SJSA1 (cell line): ENCODE measurements at regions not wholly inside any gene's neighbourhood (a gene's known extent, or its start where the extent isn't known, plus 50 kb on each side); places are given as distances from the start of the nearest gene placed in this dataset.

ENCODE experiments used
- DNase-seq, 2 experiments: peaks; one replicate each; pipeline ENCODE4 v3.0.0-alpha.2; 2015 to 2020; ENCODE audit warnings: low spot score in 2 of 2, low read depth in 1 of 2
- H3K27ac ChIP-seq: fragments of 250-450 bp; sonication (Bioruptor Pico); 2 replicates; pipeline ENCODE4 v1.5.1; 2020; ENCODE audit warnings: mild to moderate bottlenecking, moderate library complexity
- H3K27me3 ChIP-seq: fragments of 250-450 bp; sonication (Bioruptor Pico); replicated peaks from 2 replicates; pipeline ENCODE4 v1.5.1; 2020; ENCODE audit warnings: mild to moderate bottlenecking, moderate library complexity
- H3K36me3 ChIP-seq: fragments of 250-450 bp; sonication (Bioruptor Pico); 2 replicates; pipeline ENCODE4 v1.5.1; 2020; ENCODE audit warnings: mild to moderate bottlenecking
- H3K4me1 ChIP-seq: fragments of 250-450 bp; sonication (Bioruptor Pico); replicated peaks from 2 replicates; pipeline ENCODE4 v1.6.1; 2021; ENCODE audit warnings: mild to moderate bottlenecking
- H3K4me3 ChIP-seq: fragments of 250-450 bp; sonication (Bioruptor Pico); 2 replicates; pipeline ENCODE4 v1.5.1; 2020; ENCODE audit warnings: mild to moderate bottlenecking
- H3K9me3 ChIP-seq: fragments of 250-450 bp; sonication (Bioruptor Pico); replicated peaks from 2 replicates; pipeline ENCODE4 v1.5.1; 2020; ENCODE audit warnings: mild to moderate bottlenecking

GRCh38 chr14:76943072-76943471 lies 85.4 kb downstream of the IRF2BPL start:
- no peak for DNase-seq
- Histone ChIP-seq H3K9me3 (no peaks in the 10 kb centered on the region), H3K36me3 (no peaks in the 10 kb centered on the region), H3K27me3 (no peaks in the 10 kb centered on the region), H3K27ac (no peak overlapping the region), H3K4me3 (no peak overlapping the region), H3K4me1 (peaks cover 25% of the 10 kb centered on the region)

GRCh38 chr14:76941946-76942805 lies 86.3 kb downstream of the IRF2BPL start:
- Histone ChIP-seq H3K27ac (no peak overlapping the region), H3K4me1 (peaks cover 26% of the 10 kb centered on the region), H3K9me3 (no peaks in the 10 kb centered on the region), H3K36me3 (no peaks in the 10 kb centered on the region), H3K27me3 (no peaks in the 10 kb centered on the region), H3K4me3 (no peak overlapping the region)
- no peak for DNase-seq

GRCh38 chr14:76941544-76941943 lies 87.0 kb downstream of the IRF2BPL start:
- no peak for DNase-seq
- Histone ChIP-seq H3K4me3 (no peak overlapping the region), H3K36me3 (no peaks in the 10 kb centered on the region), H3K27me3 (no peaks in the 10 kb centered on the region), H3K4me1 (peaks cover 23% of the 10 kb centered on the region), H3K27ac (no peak overlapping the region), H3K9me3 (no peaks in the 10 kb centered on the region)

GRCh38 chr14:76940021-76940760 lies 88.3 kb downstream of the IRF2BPL start:
- H3K4me3 ChIP-seq: no peak overlapping the region
- no peak for DNase-seq
- H3K36me3 ChIP-seq: no peaks in the 10 kb centered on the region
- no peaks in the 10 kb centered on the region for H3K9me3 ChIP-seq
- H3K4me1 ChIP-seq: peaks cover 19% of the 10 kb centered on the region
- no peaks in the 10 kb centered on the region for H3K27me3 ChIP-seq
- no peak overlapping the region for H3K27ac ChIP-seq

- H3K9me3 ChIP-seq: no peaks in the 10 kb centered on the region
- no peak for DNase-seq
- no peak overlapping the region for H3K4me3 ChIP-seq
- peaks cover 19% of the 10 kb centered on the region for H3K4me1 ChIP-seq
- H3K36me3 ChIP-seq: no peaks in the 10 kb centered on the region
- no peak overlapping the region for H3K27ac ChIP-seq
- H3K27me3 ChIP-seq: no peaks in the 10 kb centered on the region
These were observed 89.3 kb downstream of the IRF2BPL start for GRCh38 chr14:76939015-76939742.

- Histone ChIP-seq H3K27ac (no peak overlapping the region), H3K4me1 (peaks cover 19% of the 10 kb centered on the region), H3K9me3 (no peaks in the 10 kb centered on the region), H3K4me3 (no peak overlapping the region), H3K36me3 (no peaks in the 10 kb centered on the region), H3K27me3 (no peaks in the 10 kb centered on the region)
- DNase-seq: no peak
These were observed 90.4 kb downstream of the IRF2BPL start for GRCh38 chr14:76938092-76938500.

GRCh38 chr14:76937181-76938091 lies 91.1 kb downstream of the IRF2BPL start:
- Histone ChIP-seq H3K36me3 (no peaks in the 10 kb centered on the region), H3K27ac (no peak overlapping the region), H3K9me3 (no peaks in the 10 kb centered on the region), H3K4me3 (no peak overlapping the region), H3K27me3 (no peaks in the 10 kb centered on the region), H3K4me1 (peaks cover 19% of the 10 kb centered on the region)
- no peak for DNase-seq

- Histone ChIP-seq H3K9me3 (no peaks in the 10 kb centered on the region), H3K36me3 (no peaks in the 10 kb centered on the region), H3K4me3 (no peak overlapping the region), H3K27me3 (no peaks in the 10 kb centered on the region), H3K4me1 (peaks cover 19% of the 10 kb centered on the region), H3K27ac (no peak overlapping the region)
- DNase-seq: no peak
These were observed 92.0 kb downstream of the IRF2BPL start for GRCh38 chr14:76936483-76936882.

GRCh38 chr14:76933515-76933914 lies 95.0 kb downstream of the IRF2BPL start:
- no peak for DNase-seq
- Histone ChIP-seq H3K4me3 (no peak overlapping the region), H3K27me3 (no peaks in the 10 kb centered on the region), H3K36me3 (no peaks in the 10 kb centered on the region), H3K9me3 (no peaks in the 10 kb centered on the region), H3K27ac (no peak overlapping the region), H3K4me1 (peaks cover 23% of the 10 kb centered on the region)

- H3K4me1 ChIP-seq: peaks cover 16% of the 10 kb centered on the region
- DNase-seq: no peak
- H3K36me3 ChIP-seq: no peaks in the 10 kb centered on the region
- H3K9me3 ChIP-seq: no peaks in the 10 kb centered on the region
- no peak overlapping the region for H3K27ac ChIP-seq
- H3K4me3 ChIP-seq: no peak overlapping the region
- H3K27me3 ChIP-seq: no peaks in the 10 kb centered on the region
These were observed 96.7 kb downstream of the IRF2BPL start for GRCh38 chr14:76931631-76932402.

- Histone ChIP-seq H3K4me1 (peaks cover 17% of the 10 kb centered on the region), H3K4me3 (no peak overlapping the region), H3K27me3 (no peaks in the 10 kb centered on the region), H3K36me3 (no peaks in the 10 kb centered on the region), H3K9me3 (no peaks in the 10 kb centered on the region), H3K27ac (no peak overlapping the region)
- no peak for DNase-seq
These were observed 98.0 kb downstream of the IRF2BPL start for GRCh38 chr14:76930549-76930948.

- no peaks in the 10 kb centered on the region for H3K36me3 ChIP-seq
- no peaks in the 10 kb centered on the region for H3K27me3 ChIP-seq
- no peak overlapping the region for H3K4me3 ChIP-seq
- H3K4me1 ChIP-seq: peaks cover 17% of the 10 kb centered on the region
- no peak for DNase-seq
- H3K9me3 ChIP-seq: no peaks in the 10 kb centered on the region
- no peak overlapping the region for H3K27ac ChIP-seq
These were observed 98.6 kb downstream of the IRF2BPL start for GRCh38 chr14:76929927-76930326.
